Fibroblast of mammary gland (primary cell): ENCODE measurements at regions not wholly inside any gene's neighbourhood (a gene's known extent, or its start where the extent isn't known, plus 50 kb on each side); places are given as distances from the start of the nearest gene placed in this dataset.

Source experiments
- DNase-seq: peaks from one replicate; pipeline ENCODE4 v3.0.0-alpha.2; 2010; ENCODE audit warnings: low read depth
- H3K4me3 ChIP-seq: 2 replicates; pipeline ENCODE4 v1.5.1; 2011; ENCODE audit warnings: low read depth, mild to moderate bottlenecking, low read length, moderate library complexity; ENCODE audit not compliant: control insufficient read depth
- CTCF ChIP-seq: conservative IDR thresholded peaks from 2 replicates; pipeline ENCODE4 v1.5.1; 2011; ENCODE audit warnings: low read depth, low read length, inconsistent platforms; ENCODE audit not compliant: control insufficient read depth, insufficient read depth

GRCh38 chr5:71862507-71863060, 143.5 kb downstream of the CARTPT start:
- DNase-seq, result no peak
- no peak overlapping the region for H3K4me3 ChIP-seq
- no peak for TF ChIP-seq CTCF

GRCh38 chr5:71864730-71865601, 145.9 kb downstream of the CARTPT start:
- TF ChIP-seq CTCF, result no peak
- DNase-seq, result peak; percentile 93

GRCh38 chr5:71865665-71866320, 146.7 kb downstream of the CARTPT start:
- no peak for DNase-seq
- no peak overlapping the region for H3K4me3 ChIP-seq
- no peak for TF ChIP-seq CTCF

More at GRCh38 chr5:71864730-71865601, 145.9 kb downstream of the CARTPT start:
- H3K4me3 ChIP-seq, result no peak overlapping the region

- no peak for DNase-seq
- no peak for TF ChIP-seq CTCF
- no peak overlapping the region for H3K4me3 ChIP-seq
Measured at GRCh38 chr5:71872311-71872864, 153.3 kb downstream of the CARTPT start.

GRCh38 chr5:71873191-71873591, 154.1 kb downstream of the CARTPT start:
- DNase-seq, result no peak
- no peak overlapping the region for H3K4me3 ChIP-seq
- no peak for TF ChIP-seq CTCF

GRCh38 chr5:71874521-71874920, 155.4 kb downstream of the CARTPT start:
- no peak overlapping the region for H3K4me3 ChIP-seq
- no peak for DNase-seq

More at GRCh38 chr5:71874521-71874920, 155.4 kb downstream of the CARTPT start:
- no peak for TF ChIP-seq CTCF
